IMR-90 (cell line): ENCODE measurements at regions not wholly inside any gene's neighbourhood (a gene's known extent, or its start where the extent isn't known, plus 50 kb on each side); places are given as distances from the start of the nearest gene placed in this dataset.

ENCODE experiments used
- ATAC-seq: fragments of 200-7000 bp; cut with Tn5 transposase; 2 replicates; pipeline ENCODE4 v1.9.1; 2020; ENCODE audit warnings: low read depth, mild to moderate bottlenecking, moderate library complexity
- BruUV-seq: library from RNA; stranded (reverse); fragments of 400-500 nt; replicated peaks from 2 replicates; lab custom pipeline; 2021; lab: Mats Ljungman, UMichigan
- CTCF ChIA-PET: fragments of 300-600 bp; formaldehyde crosslinking; extraction: SDS; loops from one replicate; lab custom pipeline; 2021; ENCODE audit warnings: antibody characterized with exemption; lab: Yijun Ruan, JAX
- POLR2A ChIA-PET: fragments of 300-600 bp; sonication (Branson Sonifier 250); formaldehyde crosslinking; loops from one replicate; lab custom pipeline; 2022; ENCODE audit warnings: antibody characterized with exemption; ENCODE audit not compliant: unreplicated experiment; lab: Charles Lee
- DNase-seq: peaks from one replicate; pipeline ENCODE4 v3.0.0; 2013
- H2AFZ ChIP-seq: replicated peaks from 2 replicates; pipeline ENCODE3; 2013; ENCODE audit warnings: low read length, mild to moderate bottlenecking; ENCODE audit not compliant: poor library complexity
- H2AK5ac ChIP-seq: 2 replicates; pipeline ENCODE4 v1.6.1; 2013; ENCODE audit warnings: low read depth, low read length, inconsistent platforms
- H2AK9ac ChIP-seq: replicated peaks from 2 replicates; pipeline ENCODE3; 2013; ENCODE audit warnings: mild to moderate bottlenecking, low read depth, low read length, moderate library complexity; ENCODE audit not compliant: poor library complexity
- H2BK120ac ChIP-seq: 2 replicates; pipeline ENCODE4 v1.6.1; 2013; ENCODE audit warnings: low read depth, low read length, inconsistent platforms
- H2BK15ac ChIP-seq: 3 replicates; pipeline ENCODE4 v1.6.1; 2013; ENCODE audit warnings: low read depth, low read length, inconsistent platforms
- H2BK20ac ChIP-seq: 2 replicates; pipeline ENCODE4 v1.6.1; 2013; ENCODE audit warnings: low read depth, mild to moderate bottlenecking, inconsistent platforms, low read length, moderate library complexity
- H2BK5ac ChIP-seq: 2 replicates; pipeline ENCODE4 v1.6.1; 2013; ENCODE audit warnings: mild to moderate bottlenecking, low read depth, low read length, inconsistent platforms; ENCODE audit not compliant: poor library complexity, severe bottlenecking
- H3K14ac ChIP-seq: replicated peaks from 2 replicates; pipeline ENCODE4 v1.6.1; 2013; ENCODE audit warnings: low read depth, low read length, inconsistent platforms
- H3K18ac ChIP-seq: 2 replicates; pipeline ENCODE4 v1.6.1; 2013; ENCODE audit warnings: low read depth, low read length, control low read depth
- H3K23ac ChIP-seq: 2 replicates; pipeline ENCODE4 v1.6.1; 2013; ENCODE audit warnings: low read depth, low read length, inconsistent platforms
- H3K27ac ChIP-seq: 2 replicates; pipeline ENCODE4 v1.5.1; 2013; ENCODE audit warnings: mild to moderate bottlenecking, control low read depth, low read length; ENCODE audit not compliant: insufficient read depth
- H3K27me3 ChIP-seq: 2 replicates; pipeline ENCODE4 v1.6.1; 2013; ENCODE audit warnings: low read length; ENCODE audit not compliant: control insufficient read depth, insufficient read depth
- H3K36me3 ChIP-seq: 2 replicates; pipeline ENCODE4 v1.6.1; 2013; ENCODE audit warnings: low read length, mixed read lengths; ENCODE audit not compliant: control insufficient read depth, insufficient read depth
- H3K4ac ChIP-seq: 2 replicates; pipeline ENCODE4 v1.6.1; 2013; ENCODE audit warnings: low read depth, low read length, inconsistent platforms
- H3K4me1 ChIP-seq: 2 replicates; pipeline ENCODE4 v1.6.1; 2013; ENCODE audit warnings: low read length, mixed read lengths; ENCODE audit not compliant: control insufficient read depth, insufficient read depth
- H3K4me2 ChIP-seq: 2 replicates; pipeline ENCODE4 v1.6.1; 2013; ENCODE audit warnings: low read depth, mild to moderate bottlenecking, control low read depth, low read length, moderate library complexity
- H3K4me3 ChIP-seq: 2 replicates; pipeline ENCODE4 v1.5.1; 2013; ENCODE audit warnings: low read depth, mild to moderate bottlenecking, control low read depth, low read length, moderate library complexity; ENCODE audit not compliant: insufficient read depth
- H3K56ac ChIP-seq: 2 replicates; pipeline ENCODE4 v1.6.1; 2013; ENCODE audit warnings: low read length, inconsistent platforms; ENCODE audit not compliant: insufficient read depth; ENCODE audit errors: extremely low read depth
- H3K79me1 ChIP-seq, 2 experiments: 2 replicates each; pipeline ENCODE4 v1.6.1; 2013; ENCODE audit warnings: low read length in 2 of 2, inconsistent platforms in 1 of 2, low read depth in 1 of 2
- H3K9ac ChIP-seq: 2 replicates; pipeline ENCODE4 v1.6.1; 2013; ENCODE audit warnings: low read depth, low read length, control low read depth
- H3K9me1 ChIP-seq: 2 replicates; pipeline ENCODE4 v1.6.1; 2013; ENCODE audit warnings: low read length, inconsistent platforms; ENCODE audit not compliant: insufficient read depth
- H3K9me3 ChIP-seq: 2 replicates; pipeline ENCODE4 v1.6.1; 2013; ENCODE audit warnings: low read length; ENCODE audit not compliant: control insufficient read depth, insufficient read depth
- H4K20me1 ChIP-seq: 2 replicates; pipeline ENCODE4 v1.6.1; 2013; ENCODE audit warnings: low read length, inconsistent platforms; ENCODE audit not compliant: insufficient read depth
- H4K5ac ChIP-seq: 2 replicates; pipeline ENCODE4 v1.6.1; 2013; ENCODE audit warnings: mild to moderate bottlenecking, low read depth, low read length, control low read depth
- H4K8ac ChIP-seq, 2 experiments: 2 replicates each; pipeline ENCODE4 v1.6.1; 2013; ENCODE audit warnings: low read depth in 2 of 2, low read length in 2 of 2, control low read depth in 1 of 2, inconsistent platforms in 1 of 2
- H4K91ac ChIP-seq: 2 replicates; pipeline ENCODE4 v1.6.1; 2013; ENCODE audit warnings: low read depth, low read length, inconsistent platforms; ENCODE audit not compliant: insufficient read depth
- BHLHE40 ChIP-seq: fragments of 150-350 bp; IDR thresholded peaks from 2 replicates; pipeline ENCODE4 v1.6.1; 2016; ENCODE audit warnings: mild to moderate bottlenecking, low read depth, low read length
- CEBPB ChIP-seq: IDR thresholded peaks from 2 replicates; pipeline ENCODE4 v1.6.1; 2012; ENCODE audit warnings: low read depth, low read length, improper control_type of control experiment
- CHD1 ChIP-seq: IDR thresholded peaks from 2 replicates; pipeline ENCODE4 v1.6.1; 2012; ENCODE audit warnings: low read depth, low read length, improper control_type of control experiment
- FOS ChIP-seq: fragments of 150-350 bp; IDR thresholded peaks from 2 replicates; pipeline ENCODE4 v1.6.1; 2016; ENCODE audit warnings: low read depth, low read length
- MAFK ChIP-seq: IDR thresholded peaks from 2 replicates; pipeline ENCODE4 v1.6.1; 2012; ENCODE audit warnings: low read depth, low read length, improper control_type of control experiment
- MAZ ChIP-seq: IDR thresholded peaks from 2 replicates; pipeline ENCODE4 v1.6.1; 2012; ENCODE audit warnings: low read depth, mild to moderate bottlenecking, low read length, improper control_type of control experiment, moderate library complexity, borderline replicate concordance
- MXI1 ChIP-seq: IDR thresholded peaks from 2 replicates; pipeline ENCODE4 v1.6.1; 2012; ENCODE audit warnings: low read depth, mild to moderate bottlenecking, low read length, moderate library complexity, borderline replicate concordance
- NFE2L2 ChIP-seq: fragments of 150-350 bp; IDR thresholded peaks from 2 replicates; pipeline ENCODE4 v1.6.1; 2016; ENCODE audit warnings: low read depth, mild to moderate bottlenecking, low read length
- POLR2A ChIP-seq: IDR thresholded peaks from 2 replicates; pipeline ENCODE4 v1.6.1; 2012; ENCODE audit warnings: mild to moderate bottlenecking, low read depth, low read length
- RAD21 ChIP-seq: IDR thresholded peaks from 2 replicates; pipeline ENCODE4 v1.6.1; 2012; ENCODE audit warnings: low read length, improper control_type of control experiment
- RCOR1 ChIP-seq: IDR thresholded peaks from 2 replicates; pipeline ENCODE4 v1.6.1; 2012; ENCODE audit warnings: mild to moderate bottlenecking, low read length, improper control_type of control experiment; ENCODE audit not compliant: insufficient replicate concordance
- RFX5 ChIP-seq: IDR thresholded peaks from 2 replicates; pipeline ENCODE4 v1.8.0; 2012; ENCODE audit warnings: low read depth, mild to moderate bottlenecking, low read length, moderate library complexity
- SMC3 ChIP-seq: fragments of 150-350 bp; IDR thresholded peaks from 2 replicates; pipeline ENCODE4 v1.6.1; 2016; ENCODE audit warnings: low read depth, mild to moderate bottlenecking, antibody characterized with exemption, low read length, moderate library complexity
- WGBS, 2 experiments: methylation state at CpG; one replicate each; pipeline versions ENCODE4 v1.1.5 to v1.1.7; 2013; ENCODE audit warnings: missing lambda C conversion rate in 2 of 2; ENCODE audit not compliant: insufficient read length in 1 of 2; ENCODE audit errors: extremely low coverage in 2 of 2; 5-methylcytosine and 5-hydroxymethylcytosine counted together
- dilution Hi-C: fragments of 300-500 bp; cut with HindIII; formaldehyde crosslinking; loops from one replicate; pipeline ENCODE4 v1.14.3; 2018; ENCODE audit warnings: low sequenced_read_pairs; ENCODE audit not compliant: unreplicated experiment
- in situ Hi-C: fragments of 300-500 bp; cut with MboI; formaldehyde crosslinking; loops from 3 replicates; pipeline ENCODE4 v1.14.3; 2019; ENCODE audit warnings: low sequenced_read_pairs, inconsistent platforms, mixed read lengths
- intact Hi-C: fragments of 100-400 bp; cut with micrococcal nuclease; formaldehyde crosslinking; loops from 2 replicates; pipeline ENCODE4 v1.10.0; 2022
- TF ChIP-seq, protein P1 (sequence below): conservative IDR thresholded peaks from 2 replicates; pipeline ENCODE4 v1.5.1; 2012; ENCODE audit warnings: mild to moderate bottlenecking, low read depth, low read length, improper control_type of control experiment
- TF ChIP-seq, protein P2 (sequence below): fragments of 150-350 bp; IDR thresholded peaks from 2 replicates; pipeline ENCODE4 v1.6.1; 2016; ENCODE audit warnings: low read depth, mild to moderate bottlenecking, low read length, moderate library complexity, borderline replicate concordance
- TF ChIP-seq, protein P3 (sequence below): fragments of 150-350 bp; IDR thresholded peaks from 2 replicates; pipeline ENCODE4 v1.6.1; 2017; ENCODE audit warnings: mild to moderate bottlenecking, antibody characterized with exemption, low read length, low read depth

DNA sequence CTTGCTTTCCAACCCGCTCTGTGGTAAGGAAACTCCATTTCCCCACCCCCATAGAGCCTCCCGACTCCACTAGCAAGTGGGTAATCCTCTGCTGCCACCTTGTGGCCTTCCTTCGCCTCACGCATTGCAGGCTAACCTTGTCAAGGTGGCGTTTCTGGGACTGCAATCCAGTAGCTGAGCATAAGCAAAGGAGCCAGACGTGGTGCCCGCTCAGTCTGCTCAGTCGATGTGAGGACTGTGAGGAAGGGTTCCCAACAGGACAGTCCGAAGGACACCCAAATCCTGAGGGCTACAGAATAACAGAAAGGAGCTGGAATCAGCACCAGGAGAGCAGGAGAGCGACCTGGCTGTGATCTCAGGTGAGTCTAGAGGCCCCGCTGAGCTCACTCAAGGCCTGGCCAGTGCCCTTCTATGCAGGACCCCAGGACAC lies 144.2 kb downstream of the SUCLG1 start:
- Histone ChIP-seq H2BK5ac (no peak overlapping the region), H3K36me3 (no peaks in the 10 kb centered on the region), H3K4me2 (no peak overlapping the region), H3K4ac (no peak overlapping the region), H3K9me3 (no peaks in the 10 kb centered on the region), H2AK5ac (no peak overlapping the region), H4K91ac (no peak overlapping the region), H2BK15ac (no peak overlapping the region), H3K9me1 (no peaks in the 10 kb centered on the region), H3K79me1 (no peaks in the 10 kb centered on the region), H3K27me3 (peaks cover 5% of the 10 kb centered on the region; the same call in 1 of the 2 replicates), H3K4me1 (no peaks in the 10 kb centered on the region), H3K56ac (no peak overlapping the region), H3K14ac (no peak overlapping the region), H3K27ac (no peak overlapping the region), H4K20me1 (no peaks in the 10 kb centered on the region), H3K9ac (no peak overlapping the region), H3K23ac (no peak overlapping the region), H2BK20ac (no peak overlapping the region), H3K18ac (no peak overlapping the region), H4K8ac (no peak overlapping the region), H2AK9ac (peak overlapping the region; percentile 51), H2BK120ac (no peak overlapping the region), H4K5ac (no peak overlapping the region), H2AFZ (no peak overlapping the region), H3K4me3 (no peak overlapping the region)
- no TSS peak for BruUV-seq
- intact Hi-C loops (loop anchor here (1.0 kb wide), 2 partner anchors 109 to 292 kb away; no protein-coding TSS in a partner anchor), dilution Hi-C loops (no loop called here), in situ Hi-C loops (loop anchor here (5.0 kb wide), 1 partner anchor 293 kb away; no protein-coding TSS in a partner anchor)
- WGBS, 2 experiments: 29% methylated on average over 5 of the region's 11 CpGs; no CpG with 5 or more reads in 1 of the 2 experiments
- TF ChIP-seq POLR2A (no peak), MXI1 (no peak), NFE2L2 (no peak), RAD21 (peak; percentile 87), BHLHE40 (no peak), MAZ (no peak), MAFK (no peak; the same call in 1 of the 2 replicates), FOS (no peak), CEBPB (no peak), SMC3 (peak; percentile 70), CHD1 (no peak), RFX5 (no peak), RCOR1 (no peak)
- TF ChIP-seq, protein P1, sequence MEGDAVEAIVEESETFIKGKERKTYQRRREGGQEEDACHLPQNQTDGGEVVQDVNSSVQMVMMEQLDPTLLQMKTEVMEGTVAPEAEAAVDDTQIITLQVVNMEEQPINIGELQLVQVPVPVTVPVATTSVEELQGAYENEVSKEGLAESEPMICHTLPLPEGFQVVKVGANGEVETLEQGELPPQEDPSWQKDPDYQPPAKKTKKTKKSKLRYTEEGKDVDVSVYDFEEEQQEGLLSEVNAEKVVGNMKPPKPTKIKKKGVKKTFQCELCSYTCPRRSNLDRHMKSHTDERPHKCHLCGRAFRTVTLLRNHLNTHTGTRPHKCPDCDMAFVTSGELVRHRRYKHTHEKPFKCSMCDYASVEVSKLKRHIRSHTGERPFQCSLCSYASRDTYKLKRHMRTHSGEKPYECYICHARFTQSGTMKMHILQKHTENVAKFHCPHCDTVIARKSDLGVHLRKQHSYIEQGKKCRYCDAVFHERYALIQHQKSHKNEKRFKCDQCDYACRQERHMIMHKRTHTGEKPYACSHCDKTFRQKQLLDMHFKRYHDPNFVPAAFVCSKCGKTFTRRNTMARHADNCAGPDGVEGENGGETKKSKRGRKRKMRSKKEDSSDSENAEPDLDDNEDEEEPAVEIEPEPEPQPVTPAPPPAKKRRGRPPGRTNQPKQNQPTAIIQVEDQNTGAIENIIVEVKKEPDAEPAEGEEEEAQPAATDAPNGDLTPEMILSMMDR: peak; percentile 87
- TF ChIP-seq, protein P2, sequence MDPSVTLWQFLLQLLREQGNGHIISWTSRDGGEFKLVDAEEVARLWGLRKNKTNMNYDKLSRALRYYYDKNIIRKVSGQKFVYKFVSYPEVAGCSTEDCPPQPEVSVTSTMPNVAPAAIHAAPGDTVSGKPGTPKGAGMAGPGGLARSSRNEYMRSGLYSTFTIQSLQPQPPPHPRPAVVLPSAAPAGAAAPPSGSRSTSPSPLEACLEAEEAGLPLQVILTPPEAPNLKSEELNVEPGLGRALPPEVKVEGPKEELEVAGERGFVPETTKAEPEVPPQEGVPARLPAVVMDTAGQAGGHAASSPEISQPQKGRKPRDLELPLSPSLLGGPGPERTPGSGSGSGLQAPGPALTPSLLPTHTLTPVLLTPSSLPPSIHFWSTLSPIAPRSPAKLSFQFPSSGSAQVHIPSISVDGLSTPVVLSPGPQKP: no peak
- TF ChIP-seq, protein P3, sequence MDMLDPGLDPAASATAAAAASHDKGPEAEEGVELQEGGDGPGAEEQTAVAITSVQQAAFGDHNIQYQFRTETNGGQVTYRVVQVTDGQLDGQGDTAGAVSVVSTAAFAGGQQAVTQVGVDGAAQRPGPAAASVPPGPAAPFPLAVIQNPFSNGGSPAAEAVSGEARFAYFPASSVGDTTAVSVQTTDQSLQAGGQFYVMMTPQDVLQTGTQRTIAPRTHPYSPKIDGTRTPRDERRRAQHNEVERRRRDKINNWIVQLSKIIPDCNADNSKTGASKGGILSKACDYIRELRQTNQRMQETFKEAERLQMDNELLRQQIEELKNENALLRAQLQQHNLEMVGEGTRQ: no peak
- peak; percentile 99 for ATAC-seq
- CTCF ChIA-PET: interaction anchor here (0.5 to 1.4 kb wide), 6 partner anchors 12 to 292 kb away, joined by 3 to 7 read pairs (median 4); no protein-coding TSS in a partner anchor
- peak; percentile 74 for DNase-seq
- POLR2A ChIA-PET: no interaction called here
